Effector memory CD4-positive, alpha-beta T cell (primary cell): ENCODE measurements at regions not wholly inside any gene's neighbourhood (a gene's known extent, or its start where the extent isn't known, plus 50 kb on each side); places are given as distances from the start of the nearest gene placed in this dataset.

Experiments used
- DNase-seq, 3 donors: peaks; one replicate each; pipeline ENCODE4 v3.0.0-alpha.2; 2020
- H3K27ac ChIP-seq: 2 replicates; pipeline ENCODE4 v1.7.0; 2013; ENCODE audit warnings: mild to moderate bottlenecking, low read length, moderate library complexity; ENCODE audit not compliant: insufficient read depth, poor library complexity, severe bottlenecking
- H3K27me3 ChIP-seq: replicated peaks from 2 replicates; pipeline ENCODE4 v1.7.0; 2013; ENCODE audit warnings: mild to moderate bottlenecking, low read length; ENCODE audit not compliant: insufficient read depth, control insufficient read depth, poor library complexity, severe bottlenecking
- H3K36me3 ChIP-seq: 2 replicates; pipeline ENCODE4 v1.7.0; 2013; ENCODE audit warnings: mild to moderate bottlenecking, low read length, moderate library complexity; ENCODE audit not compliant: control insufficient read depth, insufficient read depth
- H3K4me1 ChIP-seq: 2 replicates; pipeline ENCODE4 v1.7.0; 2013; ENCODE audit warnings: low read length, mild to moderate bottlenecking; ENCODE audit not compliant: control insufficient read depth, insufficient read depth, poor library complexity, severe bottlenecking
- H3K4me3 ChIP-seq: 2 replicates; pipeline ENCODE4 v1.7.0; 2013; ENCODE audit warnings: low read length, low read depth, mild to moderate bottlenecking; ENCODE audit not compliant: insufficient read depth, poor library complexity, severe bottlenecking
- H3K9me3 ChIP-seq: 2 replicates; pipeline ENCODE4 v1.7.0; 2013; ENCODE audit warnings: mild to moderate bottlenecking, low read length, moderate library complexity; ENCODE audit not compliant: control insufficient read depth

- no peak for DNase-seq
- no peak overlapping the region for H3K27ac ChIP-seq
- H3K4me3 ChIP-seq = no peak overlapping the region
- H3K27me3 ChIP-seq = no peaks in the 10 kb centered on the region
- H3K36me3 ChIP-seq = no peaks in the 10 kb centered on the region
- H3K9me3 ChIP-seq = no peaks in the 10 kb centered on the region
- H3K4me1 ChIP-seq = no peaks in the 10 kb centered on the region
Measured at GRCh38 chr6:23350752-23351453, 775.1 kb upstream of the NRSN1 start.

- Histone ChIP-seq H3K4me3 (no peak overlapping the region), H3K27me3 (no peaks in the 10 kb centered on the region), H3K9me3 (no peaks in the 10 kb centered on the region), H3K36me3 (no peaks in the 10 kb centered on the region), H3K27ac (no peak overlapping the region), H3K4me1 (no peaks in the 10 kb centered on the region)
- DNase-seq = no peak
Measured at GRCh38 chr6:23354004-23354403, 772.0 kb upstream of the NRSN1 start.

- Histone ChIP-seq H3K27ac (no peak overlapping the region), H3K27me3 (no peaks in the 10 kb centered on the region), H3K4me3 (no peak overlapping the region), H3K9me3 (no peaks in the 10 kb centered on the region), H3K4me1 (no peaks in the 10 kb centered on the region), H3K36me3 (no peaks in the 10 kb centered on the region)
- DNase-seq = no peak
Measured at GRCh38 chr6:23357185-23357766, 768.7 kb upstream of the NRSN1 start.

- no peaks in the 10 kb centered on the region for H3K9me3 ChIP-seq
- H3K4me3 ChIP-seq = no peak overlapping the region
- H3K27me3 ChIP-seq = no peaks in the 10 kb centered on the region
- DNase-seq = no peak
- no peaks in the 10 kb centered on the region for H3K36me3 ChIP-seq
- H3K27ac ChIP-seq = no peak overlapping the region
- H3K4me1 ChIP-seq = no peaks in the 10 kb centered on the region
Measured at GRCh38 chr6:23365732-23366131, 760.3 kb upstream of the NRSN1 start.

DNA sequence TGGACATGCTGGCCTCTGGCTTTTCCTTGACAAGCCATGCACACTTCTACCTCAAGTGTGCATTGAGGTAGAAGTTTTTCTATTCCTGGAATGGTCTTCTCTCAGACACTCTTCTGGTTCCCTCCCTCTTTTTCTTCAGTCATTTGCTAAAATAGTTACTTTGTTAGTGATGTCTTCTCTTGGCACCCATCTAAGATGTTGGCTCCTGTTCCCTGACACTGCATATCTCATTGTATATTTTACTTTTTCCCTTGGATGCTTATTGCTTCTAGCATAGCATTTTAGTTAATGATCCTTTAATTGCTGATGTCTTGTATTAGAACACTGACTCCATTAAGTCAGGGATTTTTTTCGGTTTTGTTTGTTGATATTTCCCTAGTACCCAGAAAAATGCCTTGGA is 758.7 kb upstream of the NRSN1 start:
- DNase-seq = no peak
- Histone ChIP-seq H3K9me3 (no peaks in the 10 kb centered on the region), H3K4me3 (no peak overlapping the region), H3K36me3 (no peaks in the 10 kb centered on the region), H3K4me1 (no peaks in the 10 kb centered on the region), H3K27me3 (no peaks in the 10 kb centered on the region), H3K27ac (no peak overlapping the region)

DNA sequence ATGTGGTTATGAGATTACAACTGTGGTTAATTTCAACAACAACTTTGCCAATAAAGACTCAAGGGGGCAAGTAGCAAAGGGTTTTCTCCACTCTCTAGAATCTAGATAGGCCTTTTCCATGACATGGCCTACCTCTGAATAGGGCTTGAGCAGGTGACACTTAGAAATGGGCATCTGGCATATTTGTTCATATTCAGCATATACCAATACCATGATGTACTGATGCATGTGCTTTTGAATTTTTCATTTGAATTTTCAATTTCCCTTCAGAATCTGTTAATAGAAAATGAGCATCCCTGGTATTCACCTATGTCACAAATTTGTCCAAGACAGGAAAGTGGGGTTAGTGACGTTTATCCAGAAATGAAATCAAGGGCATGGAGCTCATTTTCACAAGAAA is 757.5 kb upstream of the NRSN1 start:
- Histone ChIP-seq H3K36me3 (no peaks in the 10 kb centered on the region), H3K9me3 (no peaks in the 10 kb centered on the region), H3K27me3 (no peaks in the 10 kb centered on the region), H3K4me3 (no peak overlapping the region), H3K4me1 (no peaks in the 10 kb centered on the region), H3K27ac (no peak overlapping the region)
- no peak for DNase-seq

- DNase-seq = no peak
- Histone ChIP-seq H3K9me3 (no peaks in the 10 kb centered on the region), H3K4me3 (no peak overlapping the region)
Measured at GRCh38 chr6:23370051-23370450, 756.0 kb upstream of the NRSN1 start.

GRCh38 chr6:23371132-23371915 is 754.7 kb upstream of the NRSN1 start:
- DNase-seq = no peak
- H3K36me3 ChIP-seq = no peaks in the 10 kb centered on the region
- no peaks in the 10 kb centered on the region for H3K4me1 ChIP-seq
- no peak overlapping the region for H3K4me3 ChIP-seq
- no peaks in the 10 kb centered on the region for H3K9me3 ChIP-seq
- H3K27ac ChIP-seq = no peak overlapping the region
- no peaks in the 10 kb centered on the region for H3K27me3 ChIP-seq

More at GRCh38 chr6:23370051-23370450, 756.0 kb upstream of the NRSN1 start:
- Histone ChIP-seq H3K27me3 (no peaks in the 10 kb centered on the region), H3K27ac (no peak overlapping the region), H3K4me1 (no peaks in the 10 kb centered on the region), H3K36me3 (no peaks in the 10 kb centered on the region)

DNA sequence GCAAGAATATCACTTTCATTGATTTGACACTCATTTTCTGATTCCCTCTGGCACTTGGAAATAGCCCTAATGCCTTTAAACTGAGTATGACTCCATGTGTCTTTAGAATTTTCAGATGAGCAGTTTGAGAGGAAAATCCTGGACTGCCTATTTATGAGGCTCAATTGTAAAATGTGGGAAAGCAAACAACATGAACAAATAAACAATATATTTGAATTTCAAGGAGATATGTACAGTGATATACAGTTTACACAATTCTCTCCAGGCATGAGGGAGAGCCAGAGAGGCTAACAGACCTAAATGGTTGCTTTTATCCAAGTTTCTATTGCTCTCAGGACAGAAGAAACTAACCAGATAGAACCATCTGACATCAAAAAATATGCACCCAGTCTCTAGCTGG is 748.2 kb upstream of the NRSN1 start:
- H3K27ac ChIP-seq = no peak overlapping the region
- no peaks in the 10 kb centered on the region for H3K4me1 ChIP-seq
- no peak for DNase-seq

GRCh38 chr6:23380465-23380864 is 745.5 kb upstream of the NRSN1 start:
- H3K27me3 ChIP-seq = no peaks in the 10 kb centered on the region

More for the DNA sequence above, 748.2 kb upstream of the NRSN1 start:
- no peaks in the 10 kb centered on the region for H3K9me3 ChIP-seq
- no peaks in the 10 kb centered on the region for H3K27me3 ChIP-seq
- no peaks in the 10 kb centered on the region for H3K36me3 ChIP-seq
- H3K4me3 ChIP-seq = no peak overlapping the region

More at GRCh38 chr6:23380465-23380864, 745.5 kb upstream of the NRSN1 start:
- Histone ChIP-seq H3K27ac (no peak overlapping the region), H3K36me3 (no peaks in the 10 kb centered on the region), H3K9me3 (no peaks in the 10 kb centered on the region), H3K4me1 (no peaks in the 10 kb centered on the region), H3K4me3 (no peak overlapping the region)
- DNase-seq = no peak
